Panc1 (cell line): ENCODE measurements at regions not wholly inside any gene's neighbourhood (a gene's known extent, or its start where the extent isn't known, plus 50 kb on each side); places are given as distances from the start of the nearest gene placed in this dataset.

Source experiments
- TCF7L2 ChIP-seq: IDR thresholded peaks from 2 replicates; pipeline ENCODE4 v1.6.1; 2011; ENCODE audit warnings: mild to moderate bottlenecking, low read depth, low read length, inconsistent platforms
- TF ChIP-seq, protein P1 (sequence below): fragments of 450-650 bp; IDR thresholded peaks from 2 replicates; pipeline ENCODE4 v1.5.1; 2017; ENCODE audit warnings: mild to moderate bottlenecking

DNA sequence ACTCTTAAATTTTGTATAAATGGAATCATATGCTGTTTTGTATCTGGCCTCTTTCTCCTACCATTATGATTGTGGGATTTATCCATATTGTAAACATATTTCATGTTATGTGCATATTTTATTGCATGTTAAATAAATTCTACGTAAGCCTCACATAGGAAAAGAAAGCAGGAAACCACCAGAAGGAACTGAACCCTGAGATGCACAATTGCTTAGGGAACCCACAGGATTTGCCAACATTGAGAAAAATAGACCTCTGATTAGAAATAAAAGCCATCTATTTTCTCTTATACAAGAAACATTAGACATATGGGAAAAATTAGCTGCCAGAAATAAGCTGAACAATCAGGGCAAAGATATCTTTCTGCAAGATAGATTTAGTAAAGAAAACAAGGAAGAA lies 111.2 kb upstream of the CARMIL1 start:
- TF ChIP-seq, protein P1, sequence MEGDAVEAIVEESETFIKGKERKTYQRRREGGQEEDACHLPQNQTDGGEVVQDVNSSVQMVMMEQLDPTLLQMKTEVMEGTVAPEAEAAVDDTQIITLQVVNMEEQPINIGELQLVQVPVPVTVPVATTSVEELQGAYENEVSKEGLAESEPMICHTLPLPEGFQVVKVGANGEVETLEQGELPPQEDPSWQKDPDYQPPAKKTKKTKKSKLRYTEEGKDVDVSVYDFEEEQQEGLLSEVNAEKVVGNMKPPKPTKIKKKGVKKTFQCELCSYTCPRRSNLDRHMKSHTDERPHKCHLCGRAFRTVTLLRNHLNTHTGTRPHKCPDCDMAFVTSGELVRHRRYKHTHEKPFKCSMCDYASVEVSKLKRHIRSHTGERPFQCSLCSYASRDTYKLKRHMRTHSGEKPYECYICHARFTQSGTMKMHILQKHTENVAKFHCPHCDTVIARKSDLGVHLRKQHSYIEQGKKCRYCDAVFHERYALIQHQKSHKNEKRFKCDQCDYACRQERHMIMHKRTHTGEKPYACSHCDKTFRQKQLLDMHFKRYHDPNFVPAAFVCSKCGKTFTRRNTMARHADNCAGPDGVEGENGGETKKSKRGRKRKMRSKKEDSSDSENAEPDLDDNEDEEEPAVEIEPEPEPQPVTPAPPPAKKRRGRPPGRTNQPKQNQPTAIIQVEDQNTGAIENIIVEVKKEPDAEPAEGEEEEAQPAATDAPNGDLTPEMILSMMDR: no peak
- no peak for TF ChIP-seq TCF7L2
